GM12878 (cell line): ENCODE measurements at regions not wholly inside any gene's neighbourhood (a gene's known extent, or its start where the extent isn't known, plus 50 kb on each side); places are given as distances from the start of the nearest gene placed in this dataset.
A peak's percentile ranks its signal among the peaks of the same experiment; 100 is the strongest.

Source experiments
- BCL11A ChIP-seq: IDR thresholded peaks from 2 replicates; pipeline ENCODE4 v1.6.1; 2011; ENCODE audit warnings: low read depth, low read length
- CREB1 ChIP-seq: IDR thresholded peaks from 2 replicates; pipeline ENCODE4 v1.6.1; 2012; ENCODE audit warnings: low read depth, mild to moderate bottlenecking, inconsistent platforms
- EED ChIP-seq: sonication (generic); IDR thresholded peaks from 2 replicates; pipeline ENCODE4 v1.6.1; 2016; ENCODE audit warnings: antibody characterized with exemption, low read depth
- EP300 ChIP-seq, 2 experiments: fragments of 150-350 bp in 1 of 2; IDR thresholded peaks; 2 replicates each; pipeline ENCODE4 v1.6.1; 2011 to 2012; ENCODE audit warnings: low read depth in 2 of 2, low read length in 2 of 2, borderline replicate concordance in 1 of 2, improper control_type of control experiment in 1 of 2, inconsistent platforms in 1 of 2; ENCODE audit not compliant: control insufficient read depth in 1 of 2
- ETV6 ChIP-seq, 2 experiments: fragments of 450-650 bp in 1 of 2; IDR thresholded peaks in 1 of 2; conservative IDR thresholded peaks in 1 of 2; 2 replicates each; pipeline ENCODE4 v1.6.1; 2014; ENCODE audit warnings: antibody characterized with exemption in 1 of 2, borderline replicate concordance in 1 of 2, low read depth in 1 of 2, mild to moderate bottlenecking in 1 of 2, moderate library complexity in 1 of 2
- EZH2 ChIP-seq: IDR thresholded peaks from 2 replicates; pipeline ENCODE4 v1.6.1; 2012; ENCODE audit warnings: low read depth, mild to moderate bottlenecking, control low read depth, inconsistent platforms, low read length, borderline replicate concordance; ENCODE audit not compliant: control insufficient read depth
- IRF4 ChIP-seq: IDR thresholded peaks from 2 replicates; pipeline ENCODE4 v1.6.1; 2011; ENCODE audit warnings: low read depth, low read length
- JUNB ChIP-seq: IDR thresholded peaks from 2 replicates; pipeline ENCODE4 v1.6.1; 2016; ENCODE audit warnings: antibody characterized with exemption, mild to moderate bottlenecking
- KDM1A ChIP-seq: fragments of 200-600 bp; sonication (generic); IDR thresholded peaks from 2 replicates; pipeline ENCODE4 v1.6.1; 2016; ENCODE audit warnings: borderline replicate concordance
- MTA2 ChIP-seq: fragments of 450-650 bp; IDR thresholded peaks from 2 replicates; pipeline ENCODE4 v1.6.1; 2016; ENCODE audit warnings: low read depth, mild to moderate bottlenecking, moderate library complexity
- MTA3 ChIP-seq: IDR thresholded peaks from 2 replicates; pipeline ENCODE4 v1.6.1; 2012; ENCODE audit warnings: low read length, inconsistent platforms, borderline replicate concordance
- NFIC ChIP-seq: IDR thresholded peaks from 2 replicates; pipeline ENCODE4 v1.6.1; 2012; ENCODE audit warnings: low read depth, mild to moderate bottlenecking, inconsistent platforms, low read length, moderate library complexity
- NFYB ChIP-seq: IDR thresholded peaks from 2 replicates; pipeline ENCODE4 v1.6.1; 2011; ENCODE audit warnings: low read depth, mild to moderate bottlenecking, low read length, improper control_type of control experiment, moderate library complexity; ENCODE audit not compliant: insufficient read depth
- NR2C1 ChIP-seq: fragments of 450-650 bp; IDR thresholded peaks from 2 replicates; pipeline ENCODE4 v1.6.1; 2017; ENCODE audit warnings: antibody characterized with exemption, mild to moderate bottlenecking, moderate library complexity
- NR2C2 ChIP-seq: IDR thresholded peaks from 2 replicates; pipeline ENCODE4 v1.6.1; 2011; ENCODE audit warnings: borderline replicate concordance, low read depth; ENCODE audit not compliant: control insufficient read depth, insufficient read length
- NR2F1 ChIP-seq: fragments of 450-650 bp; conservative IDR thresholded peaks from 2 replicates; pipeline ENCODE4 v1.6.1; 2017; ENCODE audit warnings: mild to moderate bottlenecking
- PAX8 ChIP-seq: fragments of 450-650 bp; IDR thresholded peaks from 2 replicates; pipeline ENCODE4 v1.6.1; 2017; ENCODE audit warnings: mild to moderate bottlenecking, moderate library complexity
- POLR2AphosphoS5 ChIP-seq: IDR thresholded peaks from 2 replicates; pipeline ENCODE4 v1.6.1; 2011; ENCODE audit warnings: mild to moderate bottlenecking, low read length, inconsistent platforms
- RAD21 ChIP-seq: IDR thresholded peaks from 2 replicates; pipeline ENCODE4 v1.6.1; 2011; ENCODE audit warnings: mild to moderate bottlenecking, low read depth, low read length, moderate library complexity; ENCODE audit not compliant: insufficient read depth
- RCOR1 ChIP-seq: conservative IDR thresholded peaks from 2 replicates; pipeline ENCODE4 v1.6.1; 2012; ENCODE audit warnings: low read depth, low read length, improper control_type of control experiment
- SP1 ChIP-seq: IDR thresholded peaks from one replicate; pipeline ENCODE4 v1.6.1; 2011; ENCODE audit warnings: low read depth, low read length
- WRNIP1 ChIP-seq: IDR thresholded peaks from 2 replicates; pipeline ENCODE4 v1.6.1; 2011; ENCODE audit warnings: low read depth, low read length, improper control_type of control experiment, borderline replicate concordance
- ZBED1 ChIP-seq: IDR thresholded peaks from 2 replicates; pipeline ENCODE4 v1.6.1; 2016; ENCODE audit warnings: borderline replicate concordance
- ZNF207 ChIP-seq: fragments of 450-650 bp; IDR thresholded peaks from 2 replicates; pipeline ENCODE4 v1.6.1; 2014; ENCODE audit warnings: antibody characterized with exemption, mild to moderate bottlenecking, borderline replicate concordance
- TF ChIP-seq, protein P1 (sequence below): IDR thresholded peaks from 2 replicates; pipeline ENCODE4 v1.6.1; 2012; ENCODE audit warnings: low read length, inconsistent platforms
- TF ChIP-seq, protein P2 (sequence below): IDR thresholded peaks from 2 replicates; pipeline ENCODE4 v1.6.1; 2012; ENCODE audit warnings: low read depth, low read length, improper control_type of control experiment
- TF ChIP-seq, protein P3 (sequence below): IDR thresholded peaks from 2 replicates; pipeline ENCODE4 v1.6.1; 2011; ENCODE audit warnings: low read depth, low read length, improper control_type of control experiment, borderline replicate concordance
- TF ChIP-seq, protein P4 (sequence below): fragments of 450-650 bp; IDR thresholded peaks from 2 replicates; pipeline ENCODE4 v1.6.1; 2017; ENCODE audit warnings: borderline replicate concordance

- TF ChIP-seq NR2C2 = no peak
- TF ChIP-seq WRNIP1 = no peak
- TF ChIP-seq ETV6 (conservative IDR thresholded peaks at IDR 0.05 in 1 of 2, IDR thresholded peaks at IDR 0.05 in 1 of 2; ENCODE audit: borderline replicate concordance in 1 of 2, low read depth in 1 of 2) = no peak
- TF ChIP-seq POLR2AphosphoS5 = no peak
- peak; percentile 19; the same call in 1 of the 2 replicates for TF ChIP-seq CREB1
- no peak for TF ChIP-seq ZBED1
- TF ChIP-seq SP1 = no peak
- peak; percentile 61 for TF ChIP-seq MTA2
- TF ChIP-seq NR2F1 = no peak
- TF ChIP-seq, protein P1, sequence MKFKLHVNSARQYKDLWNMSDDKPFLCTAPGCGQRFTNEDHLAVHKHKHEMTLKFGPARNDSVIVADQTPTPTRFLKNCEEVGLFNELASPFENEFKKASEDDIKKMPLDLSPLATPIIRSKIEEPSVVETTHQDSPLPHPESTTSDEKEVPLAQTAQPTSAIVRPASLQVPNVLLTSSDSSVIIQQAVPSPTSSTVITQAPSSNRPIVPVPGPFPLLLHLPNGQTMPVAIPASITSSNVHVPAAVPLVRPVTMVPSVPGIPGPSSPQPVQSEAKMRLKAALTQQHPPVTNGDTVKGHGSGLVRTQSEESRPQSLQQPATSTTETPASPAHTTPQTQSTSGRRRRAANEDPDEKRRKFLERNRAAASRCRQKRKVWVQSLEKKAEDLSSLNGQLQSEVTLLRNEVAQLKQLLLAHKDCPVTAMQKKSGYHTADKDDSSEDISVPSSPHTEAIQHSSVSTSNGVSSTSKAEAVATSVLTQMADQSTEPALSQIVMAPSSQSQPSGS = no peak
- no peak for TF ChIP-seq NR2C1
- TF ChIP-seq BCL11A = no peak
- no peak for TF ChIP-seq ZNF207
- TF ChIP-seq, protein P2, sequence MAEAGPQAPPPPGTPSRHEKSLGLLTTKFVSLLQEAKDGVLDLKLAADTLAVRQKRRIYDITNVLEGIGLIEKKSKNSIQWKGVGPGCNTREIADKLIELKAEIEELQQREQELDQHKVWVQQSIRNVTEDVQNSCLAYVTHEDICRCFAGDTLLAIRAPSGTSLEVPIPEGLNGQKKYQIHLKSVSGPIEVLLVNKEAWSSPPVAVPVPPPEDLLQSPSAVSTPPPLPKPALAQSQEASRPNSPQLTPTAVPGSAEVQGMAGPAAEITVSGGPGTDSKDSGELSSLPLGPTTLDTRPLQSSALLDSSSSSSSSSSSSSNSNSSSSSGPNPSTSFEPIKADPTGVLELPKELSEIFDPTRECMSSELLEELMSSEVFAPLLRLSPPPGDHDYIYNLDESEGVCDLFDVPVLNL = no peak
- peak; percentile 75 to 78; a peak in 3 of 4 replicates for TF ChIP-seq EP300 (IDR thresholded peaks at IDR 0.05; ENCODE audit: borderline replicate concordance in 1 of 2, control insufficient read depth in 1 of 2, low read depth in 2 of 2, low read length in 2 of 2)
- no peak for TF ChIP-seq RCOR1
- TF ChIP-seq MTA3 = no peak
- TF ChIP-seq, protein P3, sequence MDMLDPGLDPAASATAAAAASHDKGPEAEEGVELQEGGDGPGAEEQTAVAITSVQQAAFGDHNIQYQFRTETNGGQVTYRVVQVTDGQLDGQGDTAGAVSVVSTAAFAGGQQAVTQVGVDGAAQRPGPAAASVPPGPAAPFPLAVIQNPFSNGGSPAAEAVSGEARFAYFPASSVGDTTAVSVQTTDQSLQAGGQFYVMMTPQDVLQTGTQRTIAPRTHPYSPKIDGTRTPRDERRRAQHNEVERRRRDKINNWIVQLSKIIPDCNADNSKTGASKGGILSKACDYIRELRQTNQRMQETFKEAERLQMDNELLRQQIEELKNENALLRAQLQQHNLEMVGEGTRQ = no peak
- no peak for TF ChIP-seq KDM1A
- TF ChIP-seq PAX8 = no peak
- TF ChIP-seq, protein P4, sequence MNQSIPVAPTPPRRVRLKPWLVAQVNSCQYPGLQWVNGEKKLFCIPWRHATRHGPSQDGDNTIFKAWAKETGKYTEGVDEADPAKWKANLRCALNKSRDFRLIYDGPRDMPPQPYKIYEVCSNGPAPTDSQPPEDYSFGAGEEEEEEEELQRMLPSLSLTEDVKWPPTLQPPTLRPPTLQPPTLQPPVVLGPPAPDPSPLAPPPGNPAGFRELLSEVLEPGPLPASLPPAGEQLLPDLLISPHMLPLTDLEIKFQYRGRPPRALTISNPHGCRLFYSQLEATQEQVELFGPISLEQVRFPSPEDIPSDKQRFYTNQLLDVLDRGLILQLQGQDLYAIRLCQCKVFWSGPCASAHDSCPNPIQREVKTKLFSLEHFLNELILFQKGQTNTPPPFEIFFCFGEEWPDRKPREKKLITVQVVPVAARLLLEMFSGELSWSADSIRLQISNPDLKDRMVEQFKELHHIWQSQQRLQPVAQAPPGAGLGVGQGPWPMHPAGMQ = no peak
- no peak for TF ChIP-seq NFYB
- TF ChIP-seq NFIC = no peak
- TF ChIP-seq EED = 0 out of 2 replicates have a peak, but pooled peaks have one; percentile 29
- TF ChIP-seq EZH2 = no peak
- TF ChIP-seq RAD21 = no peak
- no peak for TF ChIP-seq IRF4
- TF ChIP-seq JUNB = peak; percentile 59
Measured at GRCh38 chr2:19046986-19047780, 311.2 kb downstream of the OSR1 start (continued).
